Peyer's patch (tissue), 4 donors: ENCODE measurements at regions not wholly inside any gene's neighbourhood (a gene's known extent, or its start where the extent isn't known, plus 50 kb on each side); places are given as distances from the start of the nearest gene placed in this dataset.

Source experiments
- DNase-seq, 3 donors: peaks; one replicate each; pipeline ENCODE4 v3.0.0-alpha.2; 2017 to 2019
- H3K27ac ChIP-seq, 4 donors: fragments of 200-600 bp; sonication (generic); one replicate each; pipeline ENCODE4 v1.5.1; 2016 to 2019
- H3K27me3 ChIP-seq, 2 donors: fragments of 200-600 bp; sonication (generic); one replicate each; pipeline ENCODE4 v1.5.1; 2019
- H3K36me3 ChIP-seq, 3 donors: fragments of 200-600 bp; sonication (generic); one replicate each; pipeline ENCODE4 v1.5.1; 2016 to 2019
- H3K4me1 ChIP-seq, 4 donors: fragments of 200-600 bp; sonication (generic); one replicate each; pipeline ENCODE4 v1.5.1; 2016 to 2019
- H3K4me3 ChIP-seq, 4 donors: fragments of 200-600 bp; sonication (generic); 1 replicate in 3 of 4; 2 replicates in 1 of 4; pipeline ENCODE4 v1.5.1; 2016 to 2019; ENCODE audit warnings: mild to moderate bottlenecking in 1 of 4
- H3K9me3 ChIP-seq, 4 donors: fragments of 200-600 bp; sonication (generic); one replicate each; pipeline ENCODE4 v1.5.1; 2016 to 2019; ENCODE audit warnings: mild to moderate bottlenecking in 1 of 4
- CTCF ChIP-seq, 6 experiments: fragments of 450-650 bp in 4 of 6; fragments of 200-600 bp in 2 of 6; sonication (generic) in 1 of 6; IDR thresholded peaks; one replicate each; pipeline ENCODE4 v1.5.1; 2017 to 2019; ENCODE audit warnings: antibody characterized with exemption in 6 of 6, mild to moderate bottlenecking in 3 of 6, moderate library complexity in 1 of 6
- POLR2A ChIP-seq, 2 donors: fragments of 450-650 bp; IDR thresholded peaks; one replicate each; pipeline ENCODE4 v1.5.1; 2017; ENCODE audit warnings: antibody characterized with exemption in 2 of 2, mild to moderate bottlenecking in 2 of 2, moderate library complexity in 2 of 2

GRCh38 chr1:87194856-87195255, 133.8 kb upstream of the LMO4 start:
- no peaks in the 10 kb centered on the region for H3K36me3 ChIP-seq
- no peak for TF ChIP-seq POLR2A (IDR thresholded peaks at IDR 0.05)
- TF ChIP-seq CTCF (IDR thresholded peaks at IDR 0.05): no peak
- H3K27me3 ChIP-seq: no peaks in the 10 kb centered on the region
- no peak overlapping the region for H3K27ac ChIP-seq
- no peak for DNase-seq
- no peaks in the 10 kb centered on the region for H3K4me1 ChIP-seq
- H3K9me3 ChIP-seq: no peaks in the 10 kb centered on the region
- H3K4me3 ChIP-seq: no peak overlapping the region

- no peaks in the 10 kb centered on the region for H3K36me3 ChIP-seq
- no peaks in the 10 kb centered on the region for H3K27me3 ChIP-seq
- H3K4me3 ChIP-seq: no peak overlapping the region
- no peak for DNase-seq
- no peak overlapping the region for H3K27ac ChIP-seq
- no peaks in the 10 kb centered on the region for H3K4me1 ChIP-seq
- no peak for TF ChIP-seq CTCF (IDR thresholded peaks at IDR 0.05)
- TF ChIP-seq POLR2A (IDR thresholded peaks at IDR 0.05): no peak
- no peaks in the 10 kb centered on the region for H3K9me3 ChIP-seq
Measured at GRCh38 chr1:87196110-87196827, 132.4 kb upstream of the LMO4 start.

- DNase-seq: no peak
- H3K9me3 ChIP-seq: no peaks in the 10 kb centered on the region
- no peaks in the 10 kb centered on the region for H3K36me3 ChIP-seq
- no peak overlapping the region for H3K27ac ChIP-seq
- TF ChIP-seq CTCF (IDR thresholded peaks at IDR 0.05): no peak
- no peak for TF ChIP-seq POLR2A (IDR thresholded peaks at IDR 0.05)
- no peaks in the 10 kb centered on the region for H3K4me1 ChIP-seq
- H3K4me3 ChIP-seq: no peak overlapping the region
- no peaks in the 10 kb centered on the region for H3K27me3 ChIP-seq
Measured at GRCh38 chr1:87197156-87197555, 131.5 kb upstream of the LMO4 start.

- no peaks in the 10 kb centered on the region for H3K36me3 ChIP-seq
Measured at GRCh38 chr1:87197641-87198040, 131.0 kb upstream of the LMO4 start.

GRCh38 chr1:87200875-87201638, 127.6 kb upstream of the LMO4 start:
- Histone ChIP-seq H3K27ac (no peak overlapping the region), H3K9me3 (no peaks in the 10 kb centered on the region), H3K4me1 (no peaks in the 10 kb centered on the region), H3K36me3 (no peaks in the 10 kb centered on the region), H3K27me3 (no peaks in the 10 kb centered on the region), H3K4me3 (no peak overlapping the region)
- TF ChIP-seq POLR2A (IDR thresholded peaks at IDR 0.05): no peak
- no peak for TF ChIP-seq CTCF (IDR thresholded peaks at IDR 0.05)
- no peak for DNase-seq

More at GRCh38 chr1:87197641-87198040, 131.0 kb upstream of the LMO4 start:
- H3K4me1 ChIP-seq: no peaks in the 10 kb centered on the region
- H3K4me3 ChIP-seq: no peak overlapping the region
- H3K9me3 ChIP-seq: no peaks in the 10 kb centered on the region
- DNase-seq: no peak
- no peak overlapping the region for H3K27ac ChIP-seq
- no peak for TF ChIP-seq POLR2A (IDR thresholded peaks at IDR 0.05)
- TF ChIP-seq CTCF (IDR thresholded peaks at IDR 0.05): no peak
- H3K27me3 ChIP-seq: no peaks in the 10 kb centered on the region
